ENCODE measurements at regions not wholly inside any gene's neighbourhood (a gene's known extent, or its start where the extent isn't known, plus 50 kb on each side); places are given as distances from the start of the nearest gene placed in this dataset.

GRCh38 chr3:140809316-140809715 is 131.5 kb downstream of the TRIM42 start:
- no peak overlapping the region for H3K27ac ChIP-seq (ENCODE audit: poor library complexity, severe bottlenecking)
- H3K4me3 ChIP-seq (ENCODE audit: severe bottlenecking), result no peak overlapping the region
- H3K27me3 ChIP-seq (ENCODE audit: insufficient read depth, poor library complexity, severe bottlenecking), result peaks cover 6% of the 10 kb centered on the region
- H3K36me3 ChIP-seq (ENCODE audit: low read depth), result no peaks in the 10 kb centered on the region
- ATAC-seq (ENCODE audit: low read depth) (no peak), DNase-seq (ENCODE audit: low spot score) (no peak)
- H3K4me1 ChIP-seq (ENCODE audit: insufficient read depth, poor library complexity, severe bottlenecking), result no peaks in the 10 kb centered on the region
- H3K9me3 ChIP-seq (ENCODE audit: severe bottlenecking), result no peaks in the 10 kb centered on the region
- TF ChIP-seq, protein P1, sequence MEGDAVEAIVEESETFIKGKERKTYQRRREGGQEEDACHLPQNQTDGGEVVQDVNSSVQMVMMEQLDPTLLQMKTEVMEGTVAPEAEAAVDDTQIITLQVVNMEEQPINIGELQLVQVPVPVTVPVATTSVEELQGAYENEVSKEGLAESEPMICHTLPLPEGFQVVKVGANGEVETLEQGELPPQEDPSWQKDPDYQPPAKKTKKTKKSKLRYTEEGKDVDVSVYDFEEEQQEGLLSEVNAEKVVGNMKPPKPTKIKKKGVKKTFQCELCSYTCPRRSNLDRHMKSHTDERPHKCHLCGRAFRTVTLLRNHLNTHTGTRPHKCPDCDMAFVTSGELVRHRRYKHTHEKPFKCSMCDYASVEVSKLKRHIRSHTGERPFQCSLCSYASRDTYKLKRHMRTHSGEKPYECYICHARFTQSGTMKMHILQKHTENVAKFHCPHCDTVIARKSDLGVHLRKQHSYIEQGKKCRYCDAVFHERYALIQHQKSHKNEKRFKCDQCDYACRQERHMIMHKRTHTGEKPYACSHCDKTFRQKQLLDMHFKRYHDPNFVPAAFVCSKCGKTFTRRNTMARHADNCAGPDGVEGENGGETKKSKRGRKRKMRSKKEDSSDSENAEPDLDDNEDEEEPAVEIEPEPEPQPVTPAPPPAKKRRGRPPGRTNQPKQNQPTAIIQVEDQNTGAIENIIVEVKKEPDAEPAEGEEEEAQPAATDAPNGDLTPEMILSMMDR (IDR thresholded peaks at IDR 0.05; ENCODE audit: poor library complexity, severe bottlenecking), result no peak

DNA sequence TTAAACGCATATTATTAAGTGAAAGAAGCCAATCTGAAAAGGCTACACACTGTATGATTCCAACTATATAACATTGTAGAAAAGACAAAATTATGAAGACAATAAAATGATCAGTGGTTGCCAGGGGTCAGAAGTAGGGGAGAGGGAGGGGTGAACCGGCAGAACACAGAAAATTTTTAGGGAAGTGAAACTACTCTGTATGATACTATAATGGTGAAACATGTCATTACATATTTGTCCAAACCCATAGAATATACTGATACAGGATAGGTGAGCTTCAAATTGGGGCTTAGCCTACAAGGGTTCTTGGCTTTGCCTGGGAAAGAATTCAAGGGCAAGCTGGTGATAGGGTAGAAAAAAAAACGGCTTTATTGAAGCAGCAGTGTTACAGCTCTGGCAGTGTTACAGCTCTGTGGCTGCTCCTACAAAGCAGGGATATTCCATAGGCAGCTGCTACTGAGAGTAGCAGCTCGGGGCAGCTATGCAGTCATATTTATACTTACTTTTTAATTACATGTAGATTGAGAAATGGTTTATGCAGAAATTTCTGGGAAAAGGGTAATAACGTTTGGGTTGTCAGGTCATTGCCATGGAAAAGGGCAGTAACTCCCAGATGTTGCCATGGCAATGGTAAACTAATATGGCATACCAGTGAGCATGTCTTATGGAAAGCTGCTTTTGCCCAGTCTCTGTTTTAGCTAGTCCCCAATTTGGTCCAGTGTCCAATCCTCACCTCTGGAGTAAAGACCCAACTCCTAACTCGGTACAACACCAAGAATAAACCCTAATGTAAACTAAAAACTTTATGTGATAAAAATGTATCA is 125.1 kb upstream of the SLC25A36 start:
- no peaks in the 10 kb centered on the region for H3K4me1 ChIP-seq (ENCODE audit: insufficient read depth, poor library complexity, severe bottlenecking)
- no peaks in the 10 kb centered on the region for H3K9me3 ChIP-seq (ENCODE audit: severe bottlenecking)
- ATAC-seq (ENCODE audit: low read depth), result no peak
- H3K36me3 ChIP-seq (ENCODE audit: low read depth), result no peaks in the 10 kb centered on the region
- H3K4me3 ChIP-seq (ENCODE audit: severe bottlenecking), result no peak overlapping the region
- no peaks in the 10 kb centered on the region for H3K27me3 ChIP-seq (ENCODE audit: insufficient read depth, poor library complexity, severe bottlenecking)
- H3K27ac ChIP-seq (ENCODE audit: poor library complexity, severe bottlenecking), result no peak overlapping the region
- no peak for DNase-seq (ENCODE audit: low spot score)
- TF ChIP-seq, protein P1 (IDR thresholded peaks at IDR 0.05; ENCODE audit: poor library complexity, severe bottlenecking), result no peak

GRCh38 chr3:140821493-140821892 is 120.1 kb upstream of the SLC25A36 start:
- Histone ChIP-seq H3K9me3 (ENCODE audit: severe bottlenecking) (no peaks in the 10 kb centered on the region), H3K27ac (ENCODE audit: poor library complexity, severe bottlenecking) (no peak overlapping the region)
- no peak for ATAC-seq (ENCODE audit: low read depth)

GRCh38 chr3:140822401-140823047 is 119.1 kb upstream of the SLC25A36 start:
- TF ChIP-seq, protein P1 (IDR thresholded peaks at IDR 0.05; ENCODE audit: poor library complexity, severe bottlenecking), result no peak
- no peak for ATAC-seq (ENCODE audit: low read depth)
- Histone ChIP-seq H3K36me3 (ENCODE audit: low read depth) (no peaks in the 10 kb centered on the region), H3K27ac (ENCODE audit: poor library complexity, severe bottlenecking) (no peak overlapping the region), H3K27me3 (ENCODE audit: insufficient read depth, poor library complexity, severe bottlenecking) (no peaks in the 10 kb centered on the region), H3K9me3 (ENCODE audit: severe bottlenecking) (no peaks in the 10 kb centered on the region), H3K4me3 (ENCODE audit: severe bottlenecking) (no peak overlapping the region), H3K4me1 (ENCODE audit: insufficient read depth, poor library complexity, severe bottlenecking) (no peaks in the 10 kb centered on the region)
- no peak for DNase-seq (ENCODE audit: low spot score)

More at GRCh38 chr3:140821493-140821892, 120.1 kb upstream of the SLC25A36 start:
- no peak for DNase-seq (ENCODE audit: low spot score)
- Histone ChIP-seq H3K36me3 (ENCODE audit: low read depth) (no peaks in the 10 kb centered on the region), H3K4me3 (ENCODE audit: severe bottlenecking) (no peak overlapping the region), H3K27me3 (ENCODE audit: insufficient read depth, poor library complexity, severe bottlenecking) (no peaks in the 10 kb centered on the region), H3K4me1 (ENCODE audit: insufficient read depth, poor library complexity, severe bottlenecking) (no peaks in the 10 kb centered on the region)
- TF ChIP-seq, protein P1 (IDR thresholded peaks at IDR 0.05; ENCODE audit: poor library complexity, severe bottlenecking), result no peak

DNA sequence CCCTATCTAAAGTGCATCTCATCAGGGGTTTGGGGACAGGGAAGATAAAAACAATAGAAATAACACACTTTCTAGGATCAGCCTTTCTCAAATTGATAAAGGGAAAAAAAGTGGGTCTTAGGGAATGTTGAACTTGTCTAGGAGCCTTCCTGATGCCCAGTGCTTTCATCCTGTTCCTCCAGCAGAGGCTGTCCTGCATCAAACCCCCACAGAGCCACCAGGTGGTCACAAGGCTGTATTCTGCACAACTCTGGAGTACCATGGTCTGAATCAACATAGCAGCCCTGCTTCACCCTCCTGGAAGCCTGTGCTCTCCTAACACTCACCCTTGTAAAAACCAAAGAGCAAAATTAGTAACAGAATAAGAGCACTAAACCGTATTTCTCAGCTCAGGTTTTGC is 118.5 kb upstream of the SLC25A36 start:
- no peaks in the 10 kb centered on the region for H3K4me1 ChIP-seq (ENCODE audit: insufficient read depth, poor library complexity, severe bottlenecking)
- no peaks in the 10 kb centered on the region for H3K9me3 ChIP-seq (ENCODE audit: severe bottlenecking)
- no peak overlapping the region for H3K4me3 ChIP-seq (ENCODE audit: severe bottlenecking)
- DNase-seq (ENCODE audit: low spot score) (no peak), ATAC-seq (ENCODE audit: low read depth) (no peak)
- no peaks in the 10 kb centered on the region for H3K27me3 ChIP-seq (ENCODE audit: insufficient read depth, poor library complexity, severe bottlenecking)
- H3K27ac ChIP-seq (ENCODE audit: poor library complexity, severe bottlenecking), result no peak overlapping the region
- TF ChIP-seq, protein P1 (IDR thresholded peaks at IDR 0.05; ENCODE audit: poor library complexity, severe bottlenecking), result no peak
- H3K36me3 ChIP-seq (ENCODE audit: low read depth), result no peaks in the 10 kb centered on the region
